Left ventricle myocardium inferior (tissue), 1 donor: ENCODE measurements at regions not wholly inside any gene's neighbourhood (a gene's known extent, or its start where the extent isn't known, plus 50 kb on each side); places are given as distances from the start of the nearest gene placed in this dataset.

Experiments
- DNase-seq: peaks from one replicate; pipeline ENCODE4 v3.0.0-alpha.2; 2020
- H3K27ac ChIP-seq: fragments of 200-600 bp; replicated peaks from 2 replicates; pipeline ENCODE4 v1.8.0; 2021
- H3K27me3 ChIP-seq: fragments of 200-600 bp; 2 replicates; pipeline ENCODE4 v1.8.0; 2021; ENCODE audit warnings: low read depth
- H3K36me3 ChIP-seq: fragments of 200-600 bp; 2 replicates; pipeline ENCODE4 v1.8.0; 2021
- H3K4me1 ChIP-seq: fragments of 200-600 bp; 2 replicates; pipeline ENCODE4 v1.8.0; 2021
- H3K4me3 ChIP-seq: fragments of 200-600 bp; 2 replicates; pipeline ENCODE4 v1.8.0; 2021; ENCODE audit warnings: mild to moderate bottlenecking, moderate library complexity
- H3K9me3 ChIP-seq: fragments of 200-600 bp; replicated peaks from 2 replicates; pipeline ENCODE4 v1.8.0; 2021
- intact Hi-C: fragments of 100-400 bp; cut with micrococcal nuclease; formaldehyde crosslinking; loops from one replicate; pipeline ENCODE4 v1.11.0; 2022
- TF ChIP-seq, protein P1 (sequence below): fragments of 200-600 bp; IDR thresholded peaks from 2 replicates; pipeline ENCODE4 v1.8.0; 2021; ENCODE audit warnings: antibody characterized with exemption, mild to moderate bottlenecking, borderline replicate concordance
- donor health status: DM: no; HTN: yes; CAD: no; lungs with severe emphysema.

DNA sequence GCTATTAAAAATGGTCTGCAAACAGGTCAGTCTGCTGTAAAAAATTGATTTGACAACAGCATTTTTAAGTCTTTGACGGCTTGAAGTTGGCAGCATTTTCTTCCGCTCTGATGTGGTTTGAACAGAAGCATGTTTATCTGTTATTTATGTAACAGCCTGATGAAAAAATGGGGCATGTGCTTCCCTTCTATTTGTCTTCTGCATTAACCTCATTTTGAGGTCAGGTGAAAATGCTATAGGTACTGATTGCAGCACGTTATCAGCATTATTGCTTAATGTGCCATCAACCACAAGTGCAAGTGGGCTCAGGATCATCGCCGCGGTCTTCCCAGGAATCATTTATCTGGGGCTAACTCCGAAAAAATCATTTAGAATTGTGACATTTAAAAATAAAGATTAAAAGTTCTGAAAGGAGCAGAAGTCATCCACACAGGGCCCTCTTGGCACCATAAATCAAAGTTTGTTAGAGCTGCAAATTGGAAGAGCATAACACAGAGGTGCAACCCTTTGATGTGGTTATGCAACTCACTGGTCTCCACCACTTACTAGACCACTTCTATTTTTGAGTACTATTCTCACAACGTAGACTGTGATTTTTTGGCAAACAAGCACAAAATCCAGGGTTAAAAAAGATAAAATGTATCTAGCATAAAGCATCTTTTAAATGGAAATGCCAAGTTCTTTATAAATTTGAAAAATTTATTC, 307.7 kb downstream of the MDFIC start:
- Histone ChIP-seq H3K9me3 (no peaks in the 10 kb centered on the region), H3K4me3 (no peak overlapping the region), H3K36me3 (no peaks in the 10 kb centered on the region), H3K27ac (no peak overlapping the region), H3K4me1 (peaks cover 8% of the 10 kb centered on the region), H3K27me3 (no peaks in the 10 kb centered on the region)
- no peak for DNase-seq
- TF ChIP-seq, protein P1, sequence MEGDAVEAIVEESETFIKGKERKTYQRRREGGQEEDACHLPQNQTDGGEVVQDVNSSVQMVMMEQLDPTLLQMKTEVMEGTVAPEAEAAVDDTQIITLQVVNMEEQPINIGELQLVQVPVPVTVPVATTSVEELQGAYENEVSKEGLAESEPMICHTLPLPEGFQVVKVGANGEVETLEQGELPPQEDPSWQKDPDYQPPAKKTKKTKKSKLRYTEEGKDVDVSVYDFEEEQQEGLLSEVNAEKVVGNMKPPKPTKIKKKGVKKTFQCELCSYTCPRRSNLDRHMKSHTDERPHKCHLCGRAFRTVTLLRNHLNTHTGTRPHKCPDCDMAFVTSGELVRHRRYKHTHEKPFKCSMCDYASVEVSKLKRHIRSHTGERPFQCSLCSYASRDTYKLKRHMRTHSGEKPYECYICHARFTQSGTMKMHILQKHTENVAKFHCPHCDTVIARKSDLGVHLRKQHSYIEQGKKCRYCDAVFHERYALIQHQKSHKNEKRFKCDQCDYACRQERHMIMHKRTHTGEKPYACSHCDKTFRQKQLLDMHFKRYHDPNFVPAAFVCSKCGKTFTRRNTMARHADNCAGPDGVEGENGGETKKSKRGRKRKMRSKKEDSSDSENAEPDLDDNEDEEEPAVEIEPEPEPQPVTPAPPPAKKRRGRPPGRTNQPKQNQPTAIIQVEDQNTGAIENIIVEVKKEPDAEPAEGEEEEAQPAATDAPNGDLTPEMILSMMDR, result no peak
- intact Hi-C loops, result no loop called here

DNA sequence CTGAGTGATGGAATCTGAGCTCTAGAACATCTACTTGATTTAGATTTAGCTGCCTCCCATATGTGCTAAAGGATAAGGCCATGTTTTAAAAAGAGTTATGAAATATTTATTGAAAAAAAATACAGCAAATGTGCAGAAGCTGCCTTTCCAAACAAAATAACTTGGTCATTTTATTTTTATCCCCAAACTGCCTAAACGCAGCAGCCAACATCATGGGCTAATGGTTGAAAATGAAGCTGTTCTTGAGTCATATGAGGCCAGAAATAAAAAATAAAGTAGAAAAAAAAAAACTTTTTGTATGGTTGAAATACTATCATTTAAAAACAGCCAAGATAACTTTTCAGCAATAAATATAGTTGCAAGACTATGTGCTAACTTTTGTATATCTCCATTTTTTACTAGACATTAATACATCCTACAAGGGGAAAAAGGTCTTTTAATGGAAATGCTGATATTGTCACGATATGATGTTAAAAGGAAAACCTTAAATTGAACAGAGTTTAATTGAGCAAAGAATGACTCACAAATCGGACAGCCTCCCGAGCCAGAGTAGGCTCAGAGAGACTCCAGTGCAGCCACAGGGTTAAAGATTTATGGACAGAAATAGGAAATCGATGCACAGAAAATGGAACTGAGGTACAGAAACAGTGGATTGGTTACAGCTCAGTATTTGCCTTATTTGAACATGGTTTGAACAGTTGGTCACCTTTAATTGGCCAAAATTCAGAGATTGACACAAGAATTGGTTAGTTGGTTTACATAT, 305.8 kb downstream of the MDFIC start:
- intact Hi-C loops, result no loop called here
- H3K4me1 ChIP-seq, result peaks cover 8% of the 10 kb centered on the region

DNA sequence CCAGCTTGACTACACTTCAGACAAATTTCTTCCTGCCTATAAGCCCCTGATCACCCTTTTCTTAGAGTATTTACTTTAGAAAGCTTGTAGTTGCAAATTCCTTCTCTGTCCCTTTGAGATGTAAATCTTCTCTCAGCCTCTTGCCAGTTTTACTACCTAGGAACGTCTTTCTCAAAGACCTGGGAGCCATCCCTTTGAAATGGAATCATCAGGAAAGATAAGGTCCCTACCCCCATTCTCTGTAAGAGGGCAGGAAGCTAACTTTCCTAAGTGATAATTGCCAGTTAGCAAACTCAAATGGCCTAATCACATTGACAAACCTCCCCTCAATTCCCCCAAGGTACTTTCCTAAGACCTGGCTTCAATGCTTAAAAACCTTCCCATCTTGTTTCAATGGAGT, 304.5 kb downstream of the MDFIC start:
- no peaks in the 10 kb centered on the region for H3K9me3 ChIP-seq
- intact Hi-C loops, result no loop called here
- H3K27me3 ChIP-seq, result no peaks in the 10 kb centered on the region
- no peak for DNase-seq
- TF ChIP-seq, protein P1, result no peak
- H3K4me3 ChIP-seq, result no peak overlapping the region
- H3K27ac ChIP-seq, result no peak overlapping the region
- H3K4me1 ChIP-seq, result peaks cover 8% of the 10 kb centered on the region
- no peaks in the 10 kb centered on the region for H3K36me3 ChIP-seq

More for the DNA sequence above, 305.8 kb downstream of the MDFIC start:
- no peak overlapping the region for H3K4me3 ChIP-seq
- H3K36me3 ChIP-seq, result no peaks in the 10 kb centered on the region
- H3K27ac ChIP-seq, result no peak overlapping the region
- DNase-seq, result no peak
- no peaks in the 10 kb centered on the region for H3K27me3 ChIP-seq
- H3K9me3 ChIP-seq, result no peaks in the 10 kb centered on the region
- TF ChIP-seq, protein P1, result no peak

DNA sequence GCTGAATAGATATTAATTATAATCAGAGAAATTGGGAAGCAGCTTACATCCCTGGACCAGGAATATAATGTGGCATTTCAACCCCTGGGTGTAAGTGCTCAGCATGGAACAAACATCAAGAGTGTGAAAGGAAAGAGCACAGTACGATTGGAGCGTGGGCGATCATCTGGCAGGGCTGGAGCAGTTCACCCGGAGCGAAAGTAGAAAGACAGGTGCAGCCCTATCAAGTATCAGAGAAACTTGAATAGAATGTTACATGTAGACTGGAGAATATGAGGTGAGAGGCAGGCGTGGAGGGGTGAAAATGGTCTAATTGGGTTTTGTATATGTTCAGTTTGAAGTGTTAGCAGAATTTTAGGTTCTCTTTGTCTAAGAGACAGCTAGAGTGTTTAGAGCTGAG, 303.0 kb downstream of the MDFIC start:
- H3K27ac ChIP-seq, result no peak overlapping the region
- no peak overlapping the region for H3K4me3 ChIP-seq
- intact Hi-C loops, result no loop called here
- no peak for DNase-seq
- no peaks in the 10 kb centered on the region for H3K36me3 ChIP-seq
- H3K9me3 ChIP-seq, result no peaks in the 10 kb centered on the region
- no peaks in the 10 kb centered on the region for H3K4me1 ChIP-seq
- H3K27me3 ChIP-seq, result no peaks in the 10 kb centered on the region
- TF ChIP-seq, protein P1, result no peak

DNA sequence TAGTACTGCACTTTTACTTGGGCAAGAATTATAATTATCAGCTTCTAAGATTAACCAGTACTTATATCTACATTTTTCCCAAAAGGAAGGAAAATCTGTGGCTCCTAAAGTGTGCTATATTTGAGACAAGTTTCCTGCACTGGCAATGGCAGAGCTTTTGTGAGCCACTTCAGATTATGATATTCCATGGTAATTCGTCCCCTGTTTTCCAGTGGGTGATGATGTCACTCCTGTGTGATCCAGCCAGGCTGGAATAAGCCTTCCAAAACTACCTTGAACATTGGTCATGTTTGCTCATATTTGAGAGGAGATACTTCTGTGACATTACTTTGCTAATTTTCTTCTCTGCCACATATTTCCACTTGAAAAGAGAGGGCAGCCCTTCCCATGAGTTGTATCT, 302.1 kb downstream of the MDFIC start:
- no peaks in the 10 kb centered on the region for H3K36me3 ChIP-seq
- no peak overlapping the region for H3K27ac ChIP-seq
- TF ChIP-seq, protein P1, result no peak
- H3K9me3 ChIP-seq, result no peaks in the 10 kb centered on the region
- no peak for DNase-seq
- H3K4me3 ChIP-seq, result no peak overlapping the region
- H3K4me1 ChIP-seq, result no peaks in the 10 kb centered on the region
- no peaks in the 10 kb centered on the region for H3K27me3 ChIP-seq
- intact Hi-C loops, result no loop called here
